ENCODE measurements at regions not wholly inside any gene's neighbourhood (a gene's known extent, or its start where the extent isn't known, plus 50 kb on each side); places are given as distances from the start of the nearest gene placed in this dataset.
A peak's percentile ranks its signal among the peaks of the same experiment; 100 is the strongest.

GRCh38 chr10:128599538-128599937 lies 473.3 kb upstream of the MKI67 start (continued):
- TF ChIP-seq ZNF609 (CRISPR knock-in tag; IDR thresholded peaks at IDR 0.05; ENCODE audit: borderline replicate concordance) (no peak), RFX1 (IDR thresholded peaks at IDR 0.05) (no peak), ZNF140 (CRISPR knock-in tag; IDR thresholded peaks at IDR 0.05) (no peak), ZNF668 (CRISPR knock-in tag; IDR thresholded peaks at IDR 0.05) (no peak), CTBP1 (IDR thresholded peaks at IDR 0.05; ENCODE audit: borderline replicate concordance) (peak; percentile 81; the same call in 1 of the 2 replicates), TOE1 (IDR thresholded peaks at IDR 0.05; ENCODE audit: borderline replicate concordance) (no peak), TOE1 (CRISPR knock-in tag; IDR thresholded peaks at IDR 0.05; ENCODE audit: borderline replicate concordance, low read depth) (no peak), PURB (CRISPR knock-in tag; IDR thresholded peaks at IDR 0.05; ENCODE audit: low read depth) (no peak), CXXC5 (CRISPR knock-in tag; IDR thresholded peaks at IDR 0.05) (0 out of 2 replicates have a peak, but pooled peaks have one; percentile 46), NONO (IDR thresholded peaks at IDR 0.05; ENCODE audit: low read depth in 2 of 2, low read length in 1 of 2) (no peak), THRA (IDR thresholded peaks at IDR 0.05) (no peak), ATF3 (IDR thresholded peaks at IDR 0.05) (peak; percentile 62; the same call in 1 of the 2 replicates), ATF3 (CRISPR knock-in tag; conservative IDR thresholded peaks at IDR 0.05) (no peak), DMBX1 (CRISPR knock-in tag; IDR thresholded peaks at IDR 0.05; ENCODE audit: borderline replicate concordance) (no peak), MAZ (CRISPR knock-in tag; conservative IDR thresholded peaks at IDR 0.05 in 1 of 2, IDR thresholded peaks at IDR 0.05 in 1 of 2) (no peak), ZNF277 (CRISPR knock-in tag; IDR thresholded peaks at IDR 0.05; ENCODE audit: borderline replicate concordance) (no peak), MAFK (IDR thresholded peaks at IDR 0.05; ENCODE audit: low read length) (no peak), RB1 (IDR thresholded peaks at IDR 0.05; ENCODE audit: low read depth) (no peak), GATAD2B (IDR thresholded peaks at IDR 0.05; ENCODE audit: borderline replicate concordance) (peak; percentile 79; the same call in 1 of the 2 replicates), HDAC6 (IDR thresholded peaks at IDR 0.05; ENCODE audit: low read depth, low read length) (no peak), NR4A1 (CRISPR knock-in tag; IDR thresholded peaks at IDR 0.05) (no peak), NR4A1 (tag; IDR thresholded peaks at IDR 0.05) (0 out of 2 replicates have a peak, but pooled peaks have one; percentile 31)

Measured in K562 (cell line).